ENCODE measurements at regions not wholly inside any gene's neighbourhood (a gene's known extent, or its start where the extent isn't known, plus 50 kb on each side); places are given as distances from the start of the nearest gene placed in this dataset.
"Not testable (repeated sequence)": the region's sequence is repeated elsewhere in the genome, so short reads cannot be mapped to it uniquely, and the experiment has no call there.

DNA sequence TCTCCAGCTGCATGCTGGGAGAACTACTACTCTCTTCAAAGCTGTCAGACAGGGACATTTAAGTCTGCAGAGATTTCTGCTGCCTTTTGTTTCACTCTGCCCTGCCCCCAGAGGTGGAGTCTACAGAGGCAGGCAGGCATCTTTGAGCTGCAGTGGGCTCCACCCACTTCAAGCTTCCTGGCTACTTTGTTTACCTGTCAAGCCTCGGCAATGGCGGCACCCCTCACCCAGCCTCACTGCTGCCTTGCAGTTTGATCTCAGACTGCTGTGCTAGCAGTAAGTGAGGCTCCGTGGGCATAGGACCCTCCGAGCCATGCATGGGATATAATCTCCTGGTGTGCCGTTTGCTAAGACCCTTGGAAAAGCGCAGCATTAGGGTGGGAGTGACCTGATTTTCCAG, 61.7 kb downstream of the DMRTA1 start:
- H3K27ac ChIP-seq (replicated peaks in 1 of 4); H3K4me1 ChIP-seq; H3K4me3 ChIP-seq; H3K36me3 ChIP-seq; intact Hi-C loops (cut with DNase I); DNase-seq (ENCODE audit: extremely low spot score); H3K9me3 ChIP-seq; H3K27me3 ChIP-seq: not testable (repeated sequence)
- 100% methylated on average over 2 of the region's 6 CpGs for WGBS

DNA sequence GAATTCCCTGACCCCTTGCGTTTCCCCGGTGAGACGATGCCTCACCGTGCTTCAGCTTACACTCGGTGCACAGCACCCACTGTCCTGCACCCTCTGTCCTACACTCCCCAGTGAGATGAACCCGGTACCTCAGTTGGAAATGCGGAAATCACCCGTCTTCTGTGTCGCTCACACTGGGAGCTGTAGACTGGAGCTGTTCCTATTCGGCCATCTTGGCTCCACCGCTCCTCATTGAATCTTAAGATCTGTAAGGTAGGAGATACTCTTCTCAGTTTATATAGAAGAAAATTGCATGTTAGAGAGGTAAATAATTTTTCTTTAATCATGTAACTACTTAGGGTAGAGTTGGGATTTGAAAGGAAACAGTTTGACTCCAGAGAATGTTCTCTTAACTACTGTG, 62.2 kb downstream of the DMRTA1 start:
- Histone ChIP-seq H3K9me3 (no peaks in the 10 kb centered on the region), H3K4me1 (no peaks in the 10 kb centered on the region), H3K4me3 (no peak overlapping the region), H3K36me3 (no peaks in the 10 kb centered on the region), H3K27me3 (no peaks in the 10 kb centered on the region), H3K27ac (replicated peaks in 1 of 4) (no peak overlapping the region)
- 92% methylated on average over 11 of the region's 11 CpGs for WGBS
- TF ChIP-seq, protein P1, sequence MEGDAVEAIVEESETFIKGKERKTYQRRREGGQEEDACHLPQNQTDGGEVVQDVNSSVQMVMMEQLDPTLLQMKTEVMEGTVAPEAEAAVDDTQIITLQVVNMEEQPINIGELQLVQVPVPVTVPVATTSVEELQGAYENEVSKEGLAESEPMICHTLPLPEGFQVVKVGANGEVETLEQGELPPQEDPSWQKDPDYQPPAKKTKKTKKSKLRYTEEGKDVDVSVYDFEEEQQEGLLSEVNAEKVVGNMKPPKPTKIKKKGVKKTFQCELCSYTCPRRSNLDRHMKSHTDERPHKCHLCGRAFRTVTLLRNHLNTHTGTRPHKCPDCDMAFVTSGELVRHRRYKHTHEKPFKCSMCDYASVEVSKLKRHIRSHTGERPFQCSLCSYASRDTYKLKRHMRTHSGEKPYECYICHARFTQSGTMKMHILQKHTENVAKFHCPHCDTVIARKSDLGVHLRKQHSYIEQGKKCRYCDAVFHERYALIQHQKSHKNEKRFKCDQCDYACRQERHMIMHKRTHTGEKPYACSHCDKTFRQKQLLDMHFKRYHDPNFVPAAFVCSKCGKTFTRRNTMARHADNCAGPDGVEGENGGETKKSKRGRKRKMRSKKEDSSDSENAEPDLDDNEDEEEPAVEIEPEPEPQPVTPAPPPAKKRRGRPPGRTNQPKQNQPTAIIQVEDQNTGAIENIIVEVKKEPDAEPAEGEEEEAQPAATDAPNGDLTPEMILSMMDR (IDR thresholded peaks at IDR 0.05) = no peak
- TF ChIP-seq EP300 (IDR thresholded peaks at IDR 0.05) (no peak), POLR2AphosphoS5 (IDR thresholded peaks at IDR 0.05) (no peak), POLR2A (IDR thresholded peaks at IDR 0.05; ENCODE audit: low read depth) (no peak)
- intact Hi-C loops (cut with DNase I) = no loop called here
- no peak for DNase-seq (ENCODE audit: extremely low spot score)

DNA sequence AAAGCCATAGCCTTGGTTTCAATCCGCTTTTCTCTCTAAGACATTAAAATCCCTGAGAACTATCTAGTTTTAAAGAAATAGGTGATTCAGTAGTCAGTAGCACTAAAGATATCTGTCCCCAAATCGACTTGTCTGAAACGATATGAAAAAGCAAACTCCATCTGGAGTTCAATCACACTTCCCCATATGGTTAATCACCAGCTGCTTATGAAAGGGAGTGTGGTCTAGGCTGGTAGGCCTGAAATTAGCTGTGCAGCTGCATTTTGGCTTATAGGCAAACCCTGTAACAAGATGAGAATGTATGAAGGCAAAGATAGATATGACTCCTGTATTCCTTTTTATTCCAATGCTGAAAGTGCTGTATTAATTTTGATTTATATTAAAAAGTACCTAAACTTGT, 65.9 kb downstream of the DMRTA1 start:
- no peak overlapping the region for H3K4me3 ChIP-seq
- no peak for DNase-seq (ENCODE audit: extremely low spot score)
- H3K4me1 ChIP-seq = peaks cover 0 to 4% (median 0%) of the 10 kb centered on the region in 4 donors
- WGBS = 83% methylated on average over 3 of the region's 3 CpGs
- no peaks in the 10 kb centered on the region for H3K27me3 ChIP-seq
- TF ChIP-seq POLR2A (IDR thresholded peaks at IDR 0.05; ENCODE audit: low read depth) = no peak
- no peak for TF ChIP-seq POLR2AphosphoS5 (IDR thresholded peaks at IDR 0.05)
- TF ChIP-seq, protein P1 (IDR thresholded peaks at IDR 0.05) = no peak
- no peak for TF ChIP-seq EP300 (IDR thresholded peaks at IDR 0.05)
- no peaks in the 10 kb centered on the region for H3K9me3 ChIP-seq
- H3K27ac ChIP-seq (replicated peaks in 1 of 4) = no peak overlapping the region
- intact Hi-C loops (cut with DNase I) = no loop called here
- H3K36me3 ChIP-seq = no peaks in the 10 kb centered on the region

DNA sequence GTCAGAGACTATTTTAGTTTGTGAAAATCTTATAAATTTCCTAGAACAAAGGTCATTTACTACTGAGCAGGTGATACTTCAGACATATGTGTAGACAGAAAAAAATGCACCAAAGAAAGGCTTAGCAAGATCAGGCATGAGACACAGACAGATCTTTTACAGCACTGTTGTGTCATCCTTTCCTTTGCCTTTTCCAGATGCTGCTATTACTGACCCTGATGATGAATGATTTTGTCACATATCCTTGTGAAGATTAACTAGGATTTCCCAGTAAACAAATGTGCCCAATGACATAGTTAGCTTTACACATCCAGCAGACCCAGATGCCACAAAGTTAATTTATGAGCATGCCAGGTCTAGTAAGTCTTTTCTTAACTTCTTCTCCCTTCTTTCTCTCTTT, 68.2 kb downstream of the DMRTA1 start:
- Histone ChIP-seq H3K36me3 (no peaks in the 10 kb centered on the region), H3K4me3 (no peak overlapping the region), H3K9me3 (no peaks in the 10 kb centered on the region), H3K4me1 (peaks cover 0 to 4% (median 0%) of the 10 kb centered on the region in 4 donors), H3K27ac (replicated peaks in 1 of 4) (no peak overlapping the region), H3K27me3 (no peaks in the 10 kb centered on the region)
- DNase-seq (ENCODE audit: extremely low spot score) = no peak
- intact Hi-C loops (cut with DNase I) = no loop called here
- TF ChIP-seq, protein P1 (IDR thresholded peaks at IDR 0.05) = no peak
- TF ChIP-seq POLR2A (IDR thresholded peaks at IDR 0.05; ENCODE audit: low read depth) (no peak), POLR2AphosphoS5 (IDR thresholded peaks at IDR 0.05) (no peak), EP300 (IDR thresholded peaks at IDR 0.05) (no peak)

DNA sequence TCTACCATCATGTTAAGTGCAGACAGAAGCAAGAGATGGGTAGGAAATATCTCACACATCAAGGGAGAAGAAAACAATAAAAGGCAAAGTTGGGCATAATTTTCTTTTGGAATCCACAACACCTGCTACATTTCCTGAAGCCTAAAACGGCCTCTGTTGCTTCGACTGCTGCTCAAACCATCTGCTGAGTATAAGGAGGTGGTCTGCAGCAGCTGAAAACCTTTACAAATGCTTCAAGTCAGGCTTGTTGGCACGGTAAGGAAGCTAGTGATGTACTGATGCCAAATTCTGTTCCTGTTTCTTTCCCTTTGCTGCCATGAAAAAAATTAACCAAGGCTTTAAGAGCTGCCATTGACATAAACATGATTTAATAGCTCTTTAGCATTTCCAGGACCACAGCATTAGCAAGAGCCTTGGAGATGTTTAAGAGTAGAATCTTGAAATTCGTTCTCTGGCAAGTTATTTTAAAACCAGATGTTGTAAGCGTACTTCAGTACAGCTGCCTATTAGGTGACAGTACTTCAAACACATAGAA, 75.6 kb downstream of the DMRTA1 start:
- no peak overlapping the region for H3K4me3 ChIP-seq
- H3K9me3 ChIP-seq = no peaks in the 10 kb centered on the region
- H3K27me3 ChIP-seq = no peaks in the 10 kb centered on the region
- H3K27ac ChIP-seq (replicated peaks in 1 of 4) = no peak overlapping the region
- intact Hi-C loops (cut with DNase I) = no loop called here
- H3K36me3 ChIP-seq = no peaks in the 10 kb centered on the region
- DNase-seq (ENCODE audit: extremely low spot score) = no peak
- 34% methylated on average over 5 of the region's 5 CpGs for WGBS
- H3K4me1 ChIP-seq = peaks cover 0 to 10% (median 8%) of the 10 kb centered on the region in 4 donors
- TF ChIP-seq EP300 (IDR thresholded peaks at IDR 0.05) (no peak), POLR2AphosphoS5 (IDR thresholded peaks at IDR 0.05) (no peak), POLR2A (IDR thresholded peaks at IDR 0.05; ENCODE audit: low read depth) (no peak)
- TF ChIP-seq, protein P1 (IDR thresholded peaks at IDR 0.05) = no peak

All from esophagus muscularis mucosa (tissue), 4 donors.